ENCODE measurements at regions not wholly inside any gene's neighbourhood (a gene's known extent, or its start where the extent isn't known, plus 50 kb on each side); places are given as distances from the start of the nearest gene placed in this dataset.

- H3K36me3 ChIP-seq (ENCODE audit: control insufficient read depth, insufficient read depth, low read length) = no peaks in the 10 kb centered on the region
- no peaks in the 10 kb centered on the region for H3K27me3 ChIP-seq (ENCODE audit: control insufficient read depth, insufficient read depth, low read length)
- POLR2A ChIA-PET = no interaction called here
- H3K9me3 ChIP-seq (ENCODE audit: control insufficient read depth, insufficient read depth, low read depth, low read length) = peaks cover 8% of the 10 kb centered on the region; the same call in 1 of the 2 replicates
- TF ChIP-seq SIN3A (IDR thresholded peaks at IDR 0.05; ENCODE audit: borderline replicate concordance, insufficient read depth, low read depth, low read length) (no peak), CTCF (IDR thresholded peaks at IDR 0.05) (no peak), POLR2AphosphoS5 (IDR thresholded peaks at IDR 0.05; ENCODE audit: low read depth, low read length) (no peak), TCF7L2 (IDR thresholded peaks at IDR 0.05; ENCODE audit: low read depth, low read length) (no peak)
- TF ChIP-seq, protein P1, sequence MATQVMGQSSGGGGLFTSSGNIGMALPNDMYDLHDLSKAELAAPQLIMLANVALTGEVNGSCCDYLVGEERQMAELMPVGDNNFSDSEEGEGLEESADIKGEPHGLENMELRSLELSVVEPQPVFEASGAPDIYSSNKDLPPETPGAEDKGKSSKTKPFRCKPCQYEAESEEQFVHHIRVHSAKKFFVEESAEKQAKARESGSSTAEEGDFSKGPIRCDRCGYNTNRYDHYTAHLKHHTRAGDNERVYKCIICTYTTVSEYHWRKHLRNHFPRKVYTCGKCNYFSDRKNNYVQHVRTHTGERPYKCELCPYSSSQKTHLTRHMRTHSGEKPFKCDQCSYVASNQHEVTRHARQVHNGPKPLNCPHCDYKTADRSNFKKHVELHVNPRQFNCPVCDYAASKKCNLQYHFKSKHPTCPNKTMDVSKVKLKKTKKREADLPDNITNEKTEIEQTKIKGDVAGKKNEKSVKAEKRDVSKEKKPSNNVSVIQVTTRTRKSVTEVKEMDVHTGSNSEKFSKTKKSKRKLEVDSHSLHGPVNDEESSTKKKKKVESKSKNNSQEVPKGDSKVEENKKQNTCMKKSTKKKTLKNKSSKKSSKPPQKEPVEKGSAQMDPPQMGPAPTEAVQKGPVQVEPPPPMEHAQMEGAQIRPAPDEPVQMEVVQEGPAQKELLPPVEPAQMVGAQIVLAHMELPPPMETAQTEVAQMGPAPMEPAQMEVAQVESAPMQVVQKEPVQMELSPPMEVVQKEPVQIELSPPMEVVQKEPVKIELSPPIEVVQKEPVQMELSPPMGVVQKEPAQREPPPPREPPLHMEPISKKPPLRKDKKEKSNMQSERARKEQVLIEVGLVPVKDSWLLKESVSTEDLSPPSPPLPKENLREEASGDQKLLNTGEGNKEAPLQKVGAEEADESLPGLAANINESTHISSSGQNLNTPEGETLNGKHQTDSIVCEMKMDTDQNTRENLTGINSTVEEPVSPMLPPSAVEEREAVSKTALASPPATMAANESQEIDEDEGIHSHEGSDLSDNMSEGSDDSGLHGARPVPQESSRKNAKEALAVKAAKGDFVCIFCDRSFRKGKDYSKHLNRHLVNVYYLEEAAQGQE (IDR thresholded peaks at IDR 0.05; ENCODE audit: insufficient read depth in 1 of 2, low read depth in 2 of 2, low read length in 1 of 2) = no peak
- in situ Hi-C loops (cut with HindIII; ENCODE audit: low pct_unique_long_range_greater_than_20kb, low sequenced_read_pairs) = no loop called here
- H3K4me3 ChIP-seq (ENCODE audit: low read depth in 2 of 2, low read length in 2 of 2) = no peak overlapping the region
- DNase-seq (ENCODE audit: low read depth, low spot score) (no peak), ATAC-seq (no peak)
- intact Hi-C loops (cut with micrococcal nuclease; ENCODE audit: unreplicated experiment) = no loop called here
- H3K4me1 ChIP-seq (ENCODE audit: control insufficient read depth, insufficient read depth, low read length) = no peaks in the 10 kb centered on the region
- CTCF ChIA-PET = no interaction called here
- no peak overlapping the region for H3K27ac ChIP-seq (ENCODE audit: low read length)
- BruUV-seq (replicated peaks) = no TSS peak
These were observed 49.9 kb upstream of the TOP1 start for GRCh38 chr20:40978761-40979160.

Measured in Panc1 (cell line).